Fibroblast of skin of back (primary cell): ENCODE measurements at regions not wholly inside any gene's neighbourhood (a gene's known extent, or its start where the extent isn't known, plus 50 kb on each side); places are given as distances from the start of the nearest gene placed in this dataset.

Experiments
- DNase-seq: peaks from one replicate; pipeline ENCODE4 v3.0.0-alpha.2; 2013

DNA sequence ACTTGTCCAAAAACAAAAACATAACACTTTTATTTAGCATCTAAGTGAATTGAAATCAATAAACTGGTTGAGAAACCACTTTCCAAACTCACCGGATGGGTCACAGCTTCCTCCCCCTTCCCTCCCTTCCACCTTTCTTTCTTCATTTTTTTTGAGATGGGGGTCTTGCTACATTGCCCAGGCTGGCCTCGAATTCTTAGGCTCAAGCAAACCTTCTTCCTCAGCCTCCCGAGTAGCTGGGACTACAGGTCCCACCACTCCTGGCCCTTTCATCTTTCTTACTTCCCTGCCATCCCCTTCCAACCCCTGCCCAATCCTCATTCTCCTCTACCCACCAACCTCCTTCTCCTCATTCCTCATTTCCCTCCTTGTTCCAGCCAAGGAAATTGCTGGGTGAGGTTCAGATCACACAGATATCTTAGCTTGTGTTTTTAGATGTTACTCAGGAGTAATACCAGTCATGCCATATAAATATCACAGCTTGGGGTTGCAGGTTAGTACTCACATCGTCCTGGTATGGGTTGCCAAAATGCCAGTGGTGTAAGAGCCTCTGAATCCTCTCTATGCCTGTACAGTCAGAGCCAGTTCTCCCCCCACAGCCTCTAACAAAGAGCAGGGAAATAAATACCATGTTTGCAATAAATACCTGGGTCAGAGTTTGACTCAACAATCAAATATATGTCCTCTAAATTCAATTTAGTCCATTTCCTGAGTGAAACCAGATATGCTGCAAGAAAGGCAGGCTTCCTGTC is 132.7 kb upstream of the NDUFV2 start:
- peak; percentile 27 for DNase-seq

DNA sequence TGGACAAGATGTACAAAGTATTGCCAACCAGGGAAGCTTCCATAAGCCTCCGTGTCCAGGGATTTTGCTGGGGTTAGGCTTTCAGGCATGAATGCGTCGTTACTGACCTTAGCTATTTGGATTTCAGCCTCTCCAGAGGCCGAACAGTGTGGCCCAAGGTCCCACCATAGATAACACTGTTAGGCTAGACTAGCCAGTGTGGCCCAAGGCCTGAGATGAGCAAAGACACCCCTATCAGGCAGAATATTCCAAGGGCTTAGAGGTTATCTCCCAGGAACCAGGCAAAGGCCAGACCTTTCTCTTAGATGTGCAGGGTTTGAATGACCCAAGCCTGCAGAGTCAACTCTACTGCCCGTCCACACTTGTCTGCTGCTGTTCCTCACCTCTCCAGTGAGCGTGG is 131.7 kb upstream of the NDUFV2 start:
- DNase-seq: no peak

DNA sequence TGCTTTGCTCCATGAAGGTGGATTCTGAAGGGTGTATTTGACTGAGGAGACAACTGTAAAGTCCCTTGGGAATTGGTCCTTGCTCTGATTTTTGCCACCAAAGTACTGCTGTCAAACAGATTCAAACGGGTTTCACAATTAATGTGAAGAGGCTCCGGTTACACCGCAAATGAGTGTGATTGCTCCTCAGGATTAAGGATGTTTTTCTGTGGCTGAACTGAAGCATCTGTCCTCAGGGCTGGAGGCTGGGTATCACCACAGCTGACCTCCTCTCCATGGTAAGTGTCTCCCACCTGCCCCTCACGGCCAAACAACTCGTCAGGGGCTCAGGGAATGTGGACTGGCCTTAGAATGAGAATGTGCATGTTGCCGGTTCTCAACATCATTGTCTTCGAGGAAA is 130.4 kb upstream of the NDUFV2 start:
- no peak for DNase-seq

DNA sequence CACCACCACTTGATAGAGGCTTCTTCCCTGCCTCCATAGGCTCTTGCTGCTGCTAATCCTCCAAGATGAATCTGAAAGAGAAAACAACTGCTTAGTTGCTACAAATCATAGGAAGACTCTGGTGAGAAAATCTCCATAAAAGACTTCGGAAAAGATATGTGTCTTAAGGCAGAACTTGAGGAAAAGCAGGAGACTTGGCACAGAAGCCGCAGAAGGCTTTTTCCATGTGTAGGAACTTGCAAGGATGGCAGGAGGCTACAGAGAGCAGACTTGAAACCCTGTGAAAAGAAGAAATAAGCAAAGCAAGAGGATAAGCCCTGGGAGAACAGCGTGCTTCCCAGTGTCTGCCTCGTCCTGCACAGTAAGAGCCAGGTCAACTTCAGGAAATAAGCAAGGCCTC is 128.2 kb upstream of the NDUFV2 start:
- no peak for DNase-seq

DNA sequence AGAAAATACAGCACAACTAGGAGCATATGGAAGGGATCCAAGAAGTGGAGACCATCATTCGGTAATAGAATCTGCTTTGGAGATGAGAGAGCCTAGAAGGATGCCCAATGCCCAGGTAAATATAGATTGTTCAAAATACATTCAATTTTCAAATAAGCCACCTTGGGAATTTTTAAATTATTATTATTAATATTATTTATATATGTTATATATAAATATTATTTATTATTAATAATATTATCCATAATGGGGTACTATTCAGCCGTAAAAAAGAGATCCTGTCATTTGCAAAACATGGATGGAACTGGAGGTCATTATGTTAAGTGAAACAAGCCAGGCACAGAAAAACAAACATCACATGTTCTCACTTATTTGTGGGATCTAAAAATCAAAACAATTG is 127.8 kb upstream of the NDUFV2 start:
- no peak for DNase-seq

DNA sequence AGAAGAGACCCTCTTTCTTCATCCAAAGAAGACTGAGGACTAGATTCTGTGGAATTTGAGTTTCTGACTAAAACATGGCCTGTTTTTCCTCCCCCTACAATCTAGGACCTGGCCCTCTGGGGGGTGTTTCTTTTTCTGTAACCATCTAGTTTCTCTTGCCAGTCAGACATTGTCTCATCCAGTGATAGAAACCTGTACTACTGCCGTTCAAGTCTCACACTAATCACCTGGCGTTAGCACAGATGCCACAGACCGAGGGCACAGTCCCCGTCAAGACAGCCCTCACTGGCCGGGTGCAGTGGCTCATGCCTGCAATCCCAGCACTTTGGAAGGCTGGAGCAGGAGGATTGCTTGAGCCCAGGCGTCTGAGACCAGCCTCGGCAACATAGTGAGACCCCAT is 126.9 kb upstream of the NDUFV2 start:
- DNase-seq: no peak

DNA sequence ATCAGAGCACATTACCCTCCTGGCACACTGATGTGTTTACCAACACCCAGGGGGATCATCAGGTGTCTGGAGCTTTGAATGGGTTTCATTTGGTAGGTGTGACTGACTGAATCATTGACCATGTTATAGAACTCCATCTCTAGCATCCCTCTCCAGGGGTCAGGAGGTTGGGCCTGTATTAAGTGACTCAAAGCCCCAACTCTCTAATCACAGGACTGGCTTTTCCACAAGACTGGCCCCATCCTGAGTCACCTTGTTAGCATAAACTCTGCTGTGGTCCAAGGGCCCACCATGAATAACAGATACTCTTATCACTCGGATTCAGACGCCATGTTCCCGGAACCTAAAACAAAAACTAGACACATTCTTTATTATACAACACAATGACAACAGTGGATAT is 125.9 kb upstream of the NDUFV2 start:
- DNase-seq: no peak

DNA sequence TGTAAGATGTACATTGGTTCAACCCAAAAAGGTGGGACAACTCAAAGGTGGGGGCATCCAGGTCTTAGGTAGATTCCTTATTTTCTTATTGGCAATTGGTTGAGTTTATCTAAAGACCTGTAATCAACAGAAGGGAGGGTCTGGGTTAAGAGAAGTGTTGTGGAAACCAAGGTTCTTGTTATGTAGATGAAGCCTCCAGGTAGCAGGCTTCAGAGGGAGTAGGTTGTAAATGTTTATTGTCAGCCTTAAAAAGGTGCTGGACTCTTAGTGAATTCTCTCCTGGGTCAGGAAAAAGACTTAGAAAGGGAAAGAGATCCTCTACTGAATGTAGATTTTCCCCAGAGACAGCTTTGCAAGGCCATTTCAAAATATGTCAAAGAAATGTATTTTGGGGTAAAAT is 125.3 kb upstream of the NDUFV2 start:
- DNase-seq: no peak

DNA sequence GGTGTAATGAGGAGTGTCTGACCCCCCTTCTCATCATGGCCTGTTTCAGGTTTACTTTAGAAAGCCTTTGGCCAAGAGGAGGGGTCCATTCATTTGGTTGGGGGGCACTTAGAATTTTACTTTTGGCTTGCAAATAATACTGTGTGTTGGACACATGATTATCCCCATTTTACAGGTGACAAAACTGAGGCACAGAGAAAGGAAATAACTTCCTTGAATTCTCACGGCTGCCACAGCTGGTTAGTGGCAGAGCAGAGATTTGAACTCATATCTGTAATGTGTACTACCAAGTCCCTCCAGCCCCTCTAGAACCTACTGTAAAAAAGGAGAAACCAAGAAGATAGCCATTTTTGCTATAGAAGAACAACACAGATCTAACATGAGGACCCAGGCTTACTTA is 124.8 kb upstream of the NDUFV2 start:
- DNase-seq: no peak

DNA sequence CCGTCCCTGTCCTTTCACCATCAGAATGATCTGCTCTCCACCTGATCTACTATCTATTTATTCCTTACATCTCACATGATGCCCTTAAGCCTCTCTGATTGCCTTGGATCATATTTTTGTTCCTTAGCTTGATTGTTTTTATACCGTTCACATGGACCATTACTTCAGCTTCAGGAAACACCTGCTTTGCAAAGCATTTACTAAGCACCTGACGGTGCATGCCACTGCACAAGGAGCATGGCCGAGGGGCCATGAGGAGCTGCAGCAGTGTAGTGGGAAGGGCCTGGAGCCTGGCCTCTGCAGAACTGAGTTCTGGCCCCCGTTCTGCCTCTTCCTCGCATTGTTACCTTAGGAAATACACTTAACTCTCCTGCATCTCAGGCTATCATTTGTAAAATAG is 124.1 kb upstream of the NDUFV2 start:
- DNase-seq: no peak

DNA sequence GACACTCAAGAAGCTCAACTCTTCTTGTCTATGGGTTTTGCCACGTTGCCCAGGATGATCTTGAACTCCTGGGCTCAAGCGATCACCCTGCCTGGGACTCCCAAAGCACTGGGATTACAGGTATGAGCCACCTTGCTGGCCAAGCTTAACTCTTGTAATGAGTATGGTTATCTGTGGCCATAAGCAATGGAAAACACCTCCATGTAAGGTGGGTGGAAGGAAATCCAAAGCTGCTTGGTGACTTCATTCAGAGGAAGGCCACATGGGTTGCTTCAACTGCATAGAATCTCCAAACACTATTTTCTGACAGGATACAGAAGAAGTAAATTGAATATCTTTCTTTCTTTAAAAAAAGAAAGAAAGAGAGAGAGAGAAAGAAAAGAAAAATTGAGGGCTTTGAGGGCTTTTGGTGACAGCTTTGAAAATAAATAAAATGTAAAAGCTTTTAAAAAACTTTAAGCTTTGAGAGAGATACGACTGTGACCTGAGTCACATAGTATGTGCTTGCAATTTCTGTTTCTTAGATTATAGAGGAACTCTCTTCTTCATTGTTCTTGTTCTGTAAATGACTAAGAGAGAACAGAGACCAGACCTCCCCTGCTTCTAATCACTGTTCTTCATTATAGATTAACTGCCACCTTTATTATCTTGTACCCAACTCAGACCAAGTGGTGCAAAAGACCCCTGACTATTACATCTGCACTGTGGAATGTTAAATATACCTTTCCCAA is 123.1 kb upstream of the NDUFV2 start:
- DNase-seq: no peak

DNA sequence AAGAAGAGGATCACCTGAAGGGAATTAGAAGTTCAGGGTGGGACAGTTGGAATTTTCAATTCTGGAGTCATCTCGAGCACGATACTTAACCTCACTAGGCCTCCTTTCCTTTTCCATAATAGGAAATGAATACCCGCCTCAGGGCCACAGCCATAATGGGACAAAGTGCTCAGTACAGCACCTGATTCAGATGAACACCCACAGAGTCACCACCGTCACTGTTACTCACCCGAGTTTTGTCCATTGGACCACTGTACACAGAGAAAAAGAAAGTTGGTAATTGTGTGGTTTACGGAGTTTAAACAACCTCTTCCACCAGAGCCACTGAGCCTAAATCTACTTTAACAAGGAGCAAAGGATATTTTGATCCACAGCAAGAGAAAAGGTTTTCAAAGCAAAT is 122.0 kb upstream of the NDUFV2 start:
- DNase-seq: no peak

DNA sequence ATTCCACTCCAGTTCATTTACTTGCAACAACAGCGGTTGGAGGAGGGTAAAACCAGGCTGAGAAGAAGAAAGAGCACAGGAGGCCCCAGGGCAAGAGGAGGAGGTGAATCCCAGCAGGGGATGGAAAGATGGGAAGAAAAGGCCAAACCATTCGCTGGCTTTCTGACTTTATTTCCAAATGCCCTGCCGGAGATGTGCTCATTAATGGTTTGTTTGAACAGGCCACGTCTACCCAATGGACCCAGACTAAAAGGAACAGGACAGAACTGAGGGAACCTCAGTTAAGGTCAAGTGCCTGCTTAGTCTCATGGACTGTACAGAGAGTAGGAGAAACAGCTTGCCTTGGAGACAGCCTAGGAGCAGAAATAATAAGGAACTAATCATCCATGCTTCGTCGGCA is 121.6 kb upstream of the NDUFV2 start:
- DNase-seq: no peak

DNA sequence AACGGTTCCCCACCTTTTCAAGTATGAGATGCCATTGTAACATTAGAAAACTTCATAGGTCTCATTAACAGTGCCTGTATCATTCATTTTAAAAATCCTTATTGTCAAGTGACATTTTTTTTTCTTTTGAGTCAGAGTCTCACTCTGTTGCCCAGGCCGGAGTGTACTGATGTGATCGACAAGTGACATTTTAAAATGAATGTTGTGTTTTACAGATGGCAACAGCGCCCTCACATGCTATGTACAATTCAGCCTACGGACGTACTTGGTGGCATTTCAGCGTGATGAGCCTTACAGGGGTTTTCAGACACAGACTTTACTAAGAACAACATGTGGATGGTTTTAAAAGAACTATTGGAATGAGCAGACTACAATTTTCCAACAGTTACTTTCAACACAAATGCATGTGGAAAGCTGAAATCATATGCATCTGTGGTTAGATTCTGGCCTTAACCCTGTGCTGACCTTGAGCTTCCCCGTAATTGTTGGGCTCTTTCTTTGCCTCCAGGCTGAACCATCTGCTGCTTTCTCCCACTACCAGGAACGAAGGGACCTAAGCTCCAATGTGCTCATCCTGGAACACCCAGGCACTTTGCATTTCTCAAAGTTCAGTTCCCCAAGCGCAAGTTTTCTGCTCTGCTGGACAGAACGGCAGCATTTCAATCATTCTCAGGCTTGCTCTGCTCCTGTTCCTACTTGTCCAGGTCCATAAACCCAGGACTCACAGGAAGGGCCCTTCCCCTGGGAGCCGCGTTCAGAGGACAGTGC is 119.9 kb upstream of the NDUFV2 start:
- DNase-seq: peak; percentile 84

DNA sequence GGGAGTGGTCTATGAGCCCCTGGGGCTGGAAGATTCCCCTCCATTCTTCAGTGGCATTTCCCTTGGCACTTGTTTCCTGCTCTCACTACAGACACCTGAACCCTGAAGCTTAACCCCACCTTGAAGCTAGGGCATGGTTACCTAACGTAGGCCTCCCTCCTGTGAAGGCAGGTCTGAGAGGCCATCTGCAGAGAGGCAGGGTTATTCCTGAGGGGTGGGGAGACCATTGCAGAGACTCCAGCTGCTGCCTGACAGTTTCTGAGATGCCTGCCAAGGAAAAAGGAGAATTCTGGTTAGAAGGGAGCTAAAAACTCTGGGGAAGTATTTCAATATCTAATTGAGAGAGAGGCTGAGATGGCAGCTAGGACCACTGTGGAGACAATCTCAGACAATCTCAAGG is 119.3 kb upstream of the NDUFV2 start:
- no peak for DNase-seq

DNA sequence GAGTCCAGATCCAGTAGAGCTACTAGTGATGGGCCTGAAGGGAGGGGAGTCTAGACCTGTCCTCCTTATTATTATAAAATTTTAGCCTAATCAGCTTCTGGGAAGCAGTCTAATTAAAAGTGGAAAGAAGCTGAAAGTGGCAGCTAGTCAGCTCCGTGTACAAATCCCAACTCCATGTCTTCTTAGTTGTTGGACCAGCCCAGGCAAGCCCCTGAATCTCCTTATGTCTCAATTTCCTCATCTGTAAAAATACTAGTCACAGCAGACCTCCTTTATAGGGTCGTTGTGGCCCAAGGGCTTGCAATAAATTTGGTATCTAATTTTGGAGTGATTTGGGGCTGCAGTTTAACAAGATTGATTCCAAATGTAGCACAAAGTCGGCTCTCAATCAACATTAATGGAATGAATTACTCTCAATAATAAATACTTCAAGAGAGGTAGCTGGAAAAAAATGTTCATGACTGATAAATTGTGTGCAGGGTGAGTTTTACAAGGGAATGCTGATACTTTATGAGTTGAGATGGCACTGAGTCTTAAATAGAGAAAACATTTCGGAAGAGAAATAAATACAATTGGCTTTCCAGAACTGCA is 118.3 kb upstream of the NDUFV2 start:
- no peak for DNase-seq

DNA sequence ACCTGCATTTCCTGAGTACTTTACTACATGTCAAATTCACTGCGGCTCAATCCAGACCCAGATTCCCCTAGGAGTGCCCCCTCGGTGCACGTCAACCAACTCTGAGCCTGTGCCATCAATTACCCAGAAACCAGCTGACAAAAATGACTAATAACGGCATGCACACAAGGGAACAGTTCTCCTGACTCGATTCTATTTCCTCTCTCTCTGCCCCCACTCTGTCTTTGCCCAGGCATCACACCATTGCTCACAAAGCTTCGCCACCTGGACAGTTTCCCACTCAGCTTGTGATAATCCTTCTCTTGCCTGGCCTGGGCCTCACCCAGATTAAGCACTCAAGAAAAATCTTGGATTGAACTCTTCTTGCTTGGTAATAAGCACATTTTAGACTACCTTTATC is 115.3 kb upstream of the NDUFV2 start:
- peak; percentile 77 for DNase-seq

DNA sequence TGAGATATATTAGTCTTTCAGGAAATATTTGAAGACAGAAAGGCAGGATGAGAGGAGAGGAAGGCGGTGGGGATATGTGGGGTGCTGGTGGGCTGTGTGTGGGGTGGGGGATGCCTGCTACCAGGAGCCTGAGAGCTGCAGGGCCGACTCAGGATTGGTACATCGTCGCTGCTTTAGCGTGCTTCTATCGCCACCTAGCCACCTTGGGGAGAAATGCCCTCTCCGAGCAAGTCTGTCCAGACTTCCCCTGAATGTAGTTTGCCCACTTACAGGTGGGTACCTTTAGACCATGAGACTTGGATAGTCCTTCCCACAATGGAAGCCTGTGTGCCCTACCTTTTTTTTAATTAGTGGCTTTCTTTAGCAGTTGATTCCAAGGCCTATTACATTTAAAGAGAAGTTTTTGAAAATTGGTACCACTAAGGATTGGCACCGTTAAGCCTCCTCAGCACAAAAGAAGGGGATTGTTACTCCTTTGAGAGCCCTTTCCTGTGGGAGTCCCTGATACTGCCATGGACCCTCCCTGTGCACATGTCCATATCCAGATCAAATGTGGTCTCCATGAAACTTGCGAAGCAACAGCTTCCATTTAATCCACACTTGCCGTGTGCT is 114.1 kb upstream of the NDUFV2 start:
- peak; percentile 58 for DNase-seq

DNA sequence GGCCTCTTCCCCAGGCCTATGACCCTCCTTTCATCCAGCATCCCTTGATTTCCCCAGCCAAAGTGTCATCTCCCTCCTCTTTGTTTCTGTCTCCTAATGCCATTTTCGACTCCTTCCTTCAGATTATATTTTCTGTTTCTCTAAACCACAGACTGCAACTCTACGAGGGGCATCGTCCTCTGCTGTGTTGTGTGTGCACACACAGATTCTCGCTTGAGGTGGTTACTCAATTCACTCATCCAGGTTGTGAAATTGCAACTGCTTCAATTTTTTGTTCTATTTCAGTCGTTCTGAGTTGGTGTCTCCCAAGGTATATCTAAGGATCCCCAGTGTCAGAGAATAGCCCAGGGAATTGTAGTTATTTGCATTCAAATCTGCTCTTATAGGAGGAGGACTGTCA is 113.5 kb upstream of the NDUFV2 start:
- no peak for DNase-seq

DNA sequence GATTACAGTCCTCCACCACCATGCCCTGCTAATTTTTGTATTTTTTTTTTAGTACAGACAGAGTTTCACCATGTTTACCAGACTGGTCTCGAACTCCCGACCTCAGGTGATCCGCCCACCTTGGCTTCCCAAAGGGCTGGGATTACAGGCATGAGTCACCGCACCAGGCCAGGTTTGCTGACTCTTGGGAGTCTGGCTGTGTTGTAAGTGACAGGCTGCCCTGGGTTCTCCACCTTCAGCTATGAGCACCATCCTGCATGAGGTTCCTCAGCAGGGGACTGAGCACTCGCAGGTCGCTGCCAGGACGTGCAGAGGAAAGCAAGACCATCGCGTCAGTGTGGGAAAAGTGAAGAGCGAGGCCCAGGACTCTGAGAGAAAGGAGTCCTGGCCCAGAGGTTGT is 112.6 kb upstream of the NDUFV2 start:
- no peak for DNase-seq

DNA sequence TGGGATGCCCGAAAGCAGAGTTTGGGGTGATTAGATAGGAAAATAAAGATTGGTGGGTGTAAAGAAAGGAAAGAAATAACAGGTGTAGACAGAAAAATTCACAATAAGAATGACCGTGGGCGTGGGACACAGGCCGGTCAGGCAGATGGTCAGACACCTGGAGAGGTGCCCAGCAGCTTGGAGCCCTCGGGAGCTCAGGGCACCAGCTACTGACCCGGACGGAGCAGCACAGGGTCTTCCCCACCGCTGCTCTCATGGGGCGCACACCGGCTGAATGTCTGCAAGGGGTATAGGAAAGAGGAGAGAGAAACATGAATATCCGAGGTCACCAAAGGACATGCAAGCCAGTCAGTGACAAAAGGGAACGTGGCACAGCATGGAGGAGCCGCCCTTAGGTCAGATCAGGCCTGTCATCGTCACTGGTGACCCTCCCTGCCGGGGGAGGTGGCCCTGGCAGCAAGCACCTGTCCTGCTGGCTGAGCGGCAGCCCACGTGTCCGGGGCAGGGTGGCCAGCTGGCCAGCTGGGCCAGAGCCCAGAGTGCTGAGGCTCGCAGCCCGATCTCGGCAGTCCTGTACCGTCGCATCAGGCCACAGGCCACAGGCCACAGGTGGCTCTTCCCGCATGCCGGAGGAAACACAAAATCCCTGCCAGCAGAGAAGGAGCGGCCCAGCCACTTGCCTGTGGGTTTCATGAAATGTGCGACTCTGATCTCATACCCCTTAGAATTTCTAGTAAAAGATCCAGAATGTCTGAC is 112.0 kb upstream of the NDUFV2 start:
- DNase-seq: peak; percentile 56

DNA sequence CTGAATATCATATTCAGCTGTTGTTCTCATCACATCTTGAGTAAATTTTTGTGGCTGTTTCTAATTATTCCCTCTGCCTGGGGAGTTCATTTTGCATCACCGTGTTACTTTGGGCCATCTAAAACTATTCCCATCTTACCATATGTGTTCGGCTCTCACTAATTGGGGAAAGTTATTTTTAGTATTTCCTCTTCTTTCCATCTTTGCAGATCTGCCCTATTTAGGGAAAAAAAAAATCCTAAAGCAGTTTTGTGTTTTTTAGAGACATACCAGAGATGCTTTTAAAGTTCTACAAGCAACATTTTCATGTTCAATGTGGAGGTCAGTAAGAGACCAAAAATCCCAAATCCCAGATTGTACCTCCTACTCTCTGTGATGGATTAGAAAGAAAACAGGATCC is 111.3 kb upstream of the NDUFV2 start:
- peak; percentile 82 for DNase-seq
